KBM-7 (cell line): ENCODE measurements at regions not wholly inside any gene's neighbourhood (a gene's known extent, or its start where the extent isn't known, plus 50 kb on each side); places are given as distances from the start of the nearest gene placed in this dataset.

ENCODE experiments used
- DNase-seq: peaks from one replicate; pipeline ENCODE4 v3.0.0-alpha.2; 2015
- in situ Hi-C: fragments of 300-500 bp; cut with MboI; formaldehyde crosslinking; loops from 2 replicates; pipeline ENCODE4 v1.14.3; 2020; ENCODE audit warnings: low sequenced_read_pairs, low pct_unique_long_range_greater_than_20kb, mixed read lengths

- in situ Hi-C loops = no loop called here
- no peak for DNase-seq
Observed at GRCh38 chr16:48881272-48881671, 271.3 kb upstream of the N4BP1 start.

DNA sequence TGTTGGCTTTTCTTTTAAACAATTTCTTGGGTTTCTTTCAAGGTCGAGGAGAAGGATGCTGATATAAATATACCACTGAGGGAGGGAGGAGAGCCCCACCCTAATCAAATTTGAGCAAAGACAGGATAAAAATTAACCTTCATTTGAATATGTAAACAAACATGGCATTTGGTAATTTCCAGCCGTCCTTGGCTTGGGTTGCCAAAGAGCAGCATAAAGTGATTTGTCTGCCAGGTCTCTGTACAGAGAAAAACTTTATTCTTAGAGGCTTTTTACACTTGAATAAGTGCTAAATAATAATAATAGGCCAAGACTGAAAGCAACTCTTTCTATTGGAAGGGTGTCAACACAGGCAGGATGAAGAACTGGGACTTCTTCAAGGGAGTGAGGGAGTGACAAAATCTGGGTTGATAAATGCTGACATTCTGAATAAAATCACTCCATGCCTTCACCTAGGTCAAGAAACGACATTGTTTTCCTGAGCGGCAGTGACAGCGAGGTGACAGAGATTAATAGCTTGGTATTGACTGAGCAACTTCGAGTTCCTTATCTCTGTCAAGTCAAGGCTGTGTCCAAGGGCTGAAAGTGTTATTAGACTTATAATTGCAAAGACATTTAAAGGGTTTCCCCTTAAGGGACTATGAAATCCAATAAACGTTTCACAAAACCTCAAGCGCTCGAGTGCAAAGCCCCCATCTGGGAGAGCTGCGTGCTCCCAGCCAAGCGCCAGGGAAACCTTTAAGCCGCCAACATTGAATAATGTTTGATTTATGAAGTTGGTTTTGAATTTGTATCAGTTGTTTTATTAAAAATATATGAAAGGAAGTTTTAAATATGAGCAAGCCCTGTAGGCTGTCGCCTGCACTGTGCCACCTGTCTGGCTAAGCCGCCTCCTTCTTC is 269.5 kb upstream of the N4BP1 start:
- DNase-seq = no peak
- in situ Hi-C loops = no loop called here

GRCh38 chr16:48877946-48878345 is 268.0 kb upstream of the N4BP1 start:
- DNase-seq = no peak
- in situ Hi-C loops = no loop called here

DNA sequence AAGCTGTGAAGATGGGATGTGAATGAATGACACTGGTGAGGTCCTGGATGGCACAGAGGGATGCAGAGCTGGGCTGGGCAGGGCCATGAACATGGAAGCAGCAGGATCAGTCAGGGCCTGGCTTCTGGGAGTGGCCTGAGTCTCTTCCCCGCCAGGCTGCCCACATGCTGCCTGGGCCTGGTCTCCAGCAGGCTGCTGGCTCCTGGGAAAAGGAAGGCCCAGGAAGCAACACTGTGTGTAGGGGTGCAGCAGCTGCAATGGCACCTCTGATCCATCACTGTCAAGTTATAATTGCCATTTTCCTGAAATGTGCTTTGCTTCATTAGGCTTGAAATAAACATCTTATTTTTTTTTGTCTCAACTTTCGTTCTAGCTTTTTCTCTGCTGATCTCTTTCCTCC is 260.2 kb upstream of the N4BP1 start:
- no peak for DNase-seq
- in situ Hi-C loops = loop anchor here (25.0 kb wide), 1 partner anchor 108 kb away; no protein-coding TSS in a partner anchor

- in situ Hi-C loops = loop anchor here (25.0 kb wide), 1 partner anchor 103 kb away; no protein-coding TSS in a partner anchor
Observed at GRCh38 chr16:48865520-48865919, 255.5 kb upstream of the N4BP1 start.

DNA sequence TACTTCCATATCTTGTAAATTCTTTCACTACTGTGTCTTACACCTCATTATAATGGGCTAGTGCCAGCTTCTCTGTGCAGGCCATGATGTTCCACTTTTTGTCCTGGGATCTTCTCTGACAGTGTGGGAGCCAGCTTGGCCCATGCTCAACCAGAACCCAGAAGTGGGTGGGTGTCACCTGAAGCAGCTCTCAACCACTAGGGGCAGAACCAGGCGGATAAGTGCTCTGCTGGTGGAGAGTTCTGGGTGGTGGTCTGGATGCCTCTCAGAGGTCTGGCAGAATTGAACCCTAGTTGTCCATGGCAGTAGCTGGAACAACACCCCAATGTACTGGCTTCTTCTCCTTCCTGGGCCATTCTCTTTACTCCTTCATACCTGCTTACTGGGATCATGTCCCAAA is 254.1 kb upstream of the N4BP1 start:
- in situ Hi-C loops = loop anchor here (25.0 kb wide), 1 partner anchor 102 kb away; no protein-coding TSS in a partner anchor
- DNase-seq = no peak

More at GRCh38 chr16:48865520-48865919, 255.5 kb upstream of the N4BP1 start:
- no peak for DNase-seq

DNA sequence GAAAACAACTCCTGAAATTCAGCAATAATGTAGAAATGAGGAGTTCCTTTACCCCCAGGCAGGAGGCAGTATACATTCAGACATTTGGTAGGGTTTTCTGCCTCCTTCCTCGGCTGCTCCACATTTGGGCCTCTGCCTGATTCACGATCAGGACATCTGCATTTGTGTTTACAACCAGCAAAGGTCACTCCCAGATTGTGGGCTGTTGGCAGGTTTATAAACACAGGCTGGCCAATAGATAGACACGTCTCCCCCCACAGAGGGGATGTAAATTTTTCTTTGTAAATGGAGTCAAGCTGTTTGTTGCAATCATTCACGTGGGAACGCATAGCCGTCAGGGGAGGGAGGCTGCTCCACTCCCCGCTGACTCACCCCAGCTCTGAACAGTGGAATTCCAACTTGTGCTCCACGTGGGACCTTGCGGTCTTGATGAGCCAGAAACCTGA is 252.1 kb upstream of the N4BP1 start:
- in situ Hi-C loops = loop anchor here (25.0 kb wide), 1 partner anchor 100 kb away; no protein-coding TSS in a partner anchor
- DNase-seq = no peak

GRCh38 chr16:48860341-48860740 is 250.4 kb upstream of the N4BP1 start:
- DNase-seq = no peak
- in situ Hi-C loops = loop anchor here (25.0 kb wide), 1 partner anchor 98 kb away; no protein-coding TSS in a partner anchor

- in situ Hi-C loops = loop anchor here (25.0 kb wide), 1 partner anchor 91 kb away; no protein-coding TSS in a partner anchor
- no peak for DNase-seq
Observed at GRCh38 chr16:48852951-48853350, 243.0 kb upstream of the N4BP1 start.

- no peak for DNase-seq
- in situ Hi-C loops = loop anchor here (25.0 kb wide), 1 partner anchor 90 kb away; no protein-coding TSS in a partner anchor
Observed at GRCh38 chr16:48852458-48852857, 242.5 kb upstream of the N4BP1 start.

DNA sequence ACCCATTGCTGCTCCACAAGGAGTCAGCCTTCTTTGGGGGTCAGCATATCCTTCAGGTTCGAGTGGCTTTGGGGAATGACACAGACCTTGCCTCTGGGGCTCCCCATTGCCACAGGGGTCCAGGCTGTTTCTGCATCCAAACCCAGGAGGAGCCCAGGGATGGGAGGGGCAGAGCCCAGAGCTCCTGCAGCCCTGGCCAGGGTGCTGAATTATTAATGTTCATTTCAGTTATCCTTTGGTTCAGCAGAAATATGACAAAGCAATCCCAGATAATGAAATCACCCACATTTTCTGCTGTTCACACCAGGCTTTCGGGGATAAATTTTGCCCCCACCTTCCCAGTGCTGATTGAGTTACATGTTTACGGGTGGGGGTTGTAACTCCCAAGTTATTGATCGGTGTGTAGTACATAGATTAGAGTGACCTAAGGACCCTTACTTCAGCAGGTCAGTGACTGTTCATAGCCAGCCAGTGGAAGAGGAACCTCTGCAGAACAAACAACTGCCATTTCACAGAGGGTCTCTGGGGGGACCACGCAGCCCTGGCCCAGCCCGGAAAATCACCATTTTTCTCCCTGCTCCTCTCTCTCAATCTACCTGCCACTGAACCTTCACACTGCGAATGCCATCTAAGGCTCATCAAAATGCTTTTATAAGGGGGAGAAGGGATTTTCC is 240.3 kb upstream of the N4BP1 start:
- in situ Hi-C loops = loop anchor here (25.0 kb wide), 1 partner anchor 88 kb away; no protein-coding TSS in a partner anchor
- no peak for DNase-seq

DNA sequence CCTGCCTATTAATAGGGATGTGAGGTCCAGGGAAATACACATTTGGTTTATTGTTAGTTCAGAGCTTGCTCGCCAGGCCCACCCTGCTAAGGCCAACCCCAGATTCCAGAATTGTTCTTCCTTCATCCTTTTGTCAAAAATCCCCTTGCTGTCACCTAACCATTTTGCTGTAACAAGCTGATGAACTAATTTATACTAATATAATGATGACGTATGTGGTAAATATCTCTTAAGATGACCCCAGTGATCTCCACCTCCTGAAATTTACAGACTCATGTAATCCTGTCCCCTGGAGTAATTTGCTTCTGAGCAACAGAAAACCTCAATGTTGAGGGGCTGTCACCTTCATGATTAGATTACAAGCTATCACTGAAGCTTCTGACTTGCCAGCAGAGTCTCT is 236.3 kb upstream of the N4BP1 start:
- in situ Hi-C loops = no loop called here
- no peak for DNase-seq

DNA sequence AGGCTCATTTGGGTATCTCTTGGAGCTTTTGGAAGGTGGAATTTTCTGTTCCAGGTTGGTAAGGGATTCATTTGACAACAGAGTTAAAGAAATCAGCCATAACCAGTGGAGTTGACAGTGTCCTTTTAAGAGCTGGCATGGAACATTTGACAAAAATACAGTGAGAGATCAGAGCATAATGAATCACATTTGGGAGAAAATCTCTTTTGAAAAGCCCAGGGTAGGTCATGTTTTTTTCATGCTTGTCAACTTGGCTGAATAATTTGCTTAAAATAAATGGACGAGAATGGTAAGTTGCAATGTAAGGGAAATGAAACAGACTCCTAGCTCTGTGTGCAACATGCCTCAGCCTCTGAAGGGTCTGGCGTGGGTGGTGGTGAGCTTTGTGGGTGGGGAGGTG is 235.3 kb upstream of the N4BP1 start:
- in situ Hi-C loops = no loop called here
- DNase-seq = no peak

GRCh38 chr16:48838349-48838748 is 228.4 kb upstream of the N4BP1 start:
- DNase-seq = no peak
- in situ Hi-C loops = no loop called here

GRCh38 chr16:48836636-48837035 is 226.7 kb upstream of the N4BP1 start:
- DNase-seq = no peak
- in situ Hi-C loops = no loop called here

DNA sequence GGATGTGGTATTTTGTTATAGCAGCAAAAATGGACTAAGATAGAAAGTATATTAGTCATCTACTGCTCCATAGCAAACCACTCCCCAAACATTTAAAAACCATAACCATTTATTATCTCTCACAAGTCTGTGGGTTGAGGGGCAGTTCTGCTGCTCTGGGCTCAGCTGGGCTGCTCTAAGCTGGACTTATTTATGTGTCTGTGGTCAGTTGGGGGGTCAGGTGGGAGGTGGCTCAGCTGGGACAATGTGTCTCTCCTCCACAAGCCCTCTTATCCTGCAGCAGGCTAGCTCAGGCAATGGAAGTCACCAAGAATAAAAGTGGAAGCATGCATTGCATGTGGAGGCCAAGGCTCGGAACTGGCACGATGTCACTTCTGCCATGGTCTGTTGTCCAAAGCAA is 226.1 kb upstream of the N4BP1 start:
- in situ Hi-C loops = no loop called here
- no peak for DNase-seq

- in situ Hi-C loops = no loop called here
- DNase-seq = no peak
Observed at GRCh38 chr16:48834576-48834975, 224.6 kb upstream of the N4BP1 start.

DNA sequence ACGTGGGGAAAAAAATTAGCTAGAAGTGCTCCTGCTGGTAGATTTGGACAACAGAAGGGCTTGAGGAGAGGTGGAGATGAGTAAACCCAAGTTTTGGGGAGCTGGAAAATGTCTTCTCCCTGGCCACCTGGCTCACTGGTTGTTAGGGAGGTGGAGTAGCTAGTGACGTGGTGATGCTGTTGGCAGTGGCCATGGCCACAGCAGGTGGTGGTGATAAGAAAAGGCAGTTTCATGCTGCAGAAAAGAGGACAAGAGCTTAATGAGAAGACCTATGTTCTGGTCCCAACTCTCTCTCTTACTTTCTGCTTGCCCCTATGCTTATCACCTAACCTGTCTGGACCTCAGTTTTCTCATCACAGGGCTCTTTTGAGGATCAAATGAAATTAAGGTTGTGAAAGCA is 223.5 kb upstream of the N4BP1 start:
- no peak for DNase-seq
- in situ Hi-C loops = no loop called here

GRCh38 chr16:48831076-48831722 is 221.2 kb upstream of the N4BP1 start:
- in situ Hi-C loops = no loop called here
- no peak for DNase-seq
